HepG2 (cell line): ENCODE measurements at regions not wholly inside any gene's neighbourhood (a gene's known extent, or its start where the extent isn't known, plus 50 kb on each side); places are given as distances from the start of the nearest gene placed in this dataset.

ENCODE experiments used
- ATAC-seq: fragments of 200-7000 bp; cut with Tn5 transposase; 3 replicates; pipeline ENCODE4 v1.9.1; 2020; ENCODE audit warnings: mild to moderate bottlenecking, moderate library complexity
- BruUV-seq: library from RNA; stranded (reverse); fragments of 400-500 nt; replicated peaks from 2 replicates; lab custom pipeline; 2021; lab: Mats Ljungman, UMichigan
- CTCF ChIA-PET: fragments of 300-600 bp; formaldehyde crosslinking; extraction: SDS; loops from one replicate; lab custom pipeline; 2021; ENCODE audit warnings: low total read pairs, inconsistent platforms, low intra/inter-chr PET ratio; lab: Yijun Ruan, JAX
- POLR2A ChIA-PET: fragments of 350-600 bp; sonication (Branson Sonifier 250); formaldehyde crosslinking; loops from one replicate; lab custom pipeline; 2020; ENCODE audit warnings: antibody characterized with exemption, inconsistent platforms; lab: Yijun Ruan, JAX
- DNase-seq: peaks from one replicate; pipeline ENCODE4 v3.0.0-alpha.2; 2015; ENCODE audit warnings: low spot score
- FAIRE-seq: peaks from 3 replicates; lab custom pipeline; 2011; peaks lifted over from hg19 to GRCh38; lab: Jason Lieb, UNC
- H2AFZ ChIP-seq: one replicate; pipeline ENCODE4 v1.6.1; 2011; ENCODE audit warnings: low read length, inconsistent platforms
- H3K27ac ChIP-seq: fragments of 300-600 bp; 3 replicates; pipeline ENCODE4 v1.8.0; 2011; ENCODE audit warnings: mixed run types, mild to moderate bottlenecking, mixed read lengths, low read length, inconsistent platforms; ENCODE audit not compliant: insufficient read depth; ENCODE audit errors: extremely low read length
- H3K27me3 ChIP-seq, 2 experiments: fragments of 200-600 bp in 1 of 2; 2 replicates in 1 of 2; 3 replicates in 1 of 2; pipeline versions ENCODE4 v1.6.0 to v1.8.0; 2011; ENCODE audit warnings: low read length in 2 of 2, mild to moderate bottlenecking in 2 of 2, moderate library complexity in 2 of 2, inconsistent platforms in 1 of 2; ENCODE audit not compliant: insufficient read depth in 2 of 2, control insufficient read depth in 1 of 2
- H3K36me3 ChIP-seq, 2 experiments: fragments of 200-600 bp in 1 of 2; replicated peaks in 1 of 2; 2 replicates in 1 of 2; 3 replicates in 1 of 2; pipeline versions ENCODE4 v1.5.1 to v1.8.0; 2011; ENCODE audit warnings: low read length in 2 of 2, inconsistent platforms in 1 of 2; ENCODE audit not compliant: insufficient read depth in 2 of 2, control insufficient read depth in 1 of 2
- H3K4me1 ChIP-seq: 2 replicates; pipeline ENCODE4 v1.5.1; 2012; ENCODE audit warnings: low read length, inconsistent platforms; ENCODE audit not compliant: insufficient read depth
- H3K4me2 ChIP-seq: 2 replicates; pipeline ENCODE4 v1.6.0; 2011; ENCODE audit warnings: low read depth, low read length, inconsistent platforms
- H3K4me3 ChIP-seq, 3 experiments: fragments of 200-600 bp in 1 of 3; sonication (generic), shearing (Covaris generic) in 1 of 3; replicated peaks in 1 of 3; 2 replicates each; pipeline ENCODE4 v1.5.1; 2011 to 2016; ENCODE audit warnings: low read length in 3 of 3, inconsistent platforms in 2 of 3, low read depth in 2 of 3, mild to moderate bottlenecking in 2 of 3, control low read depth in 1 of 3, mixed read lengths in 1 of 3; ENCODE audit not compliant: insufficient read depth in 1 of 3
- H3K79me2 ChIP-seq: one replicate; pipeline ENCODE4 v1.6.1; 2011; ENCODE audit warnings: low read length, inconsistent platforms; ENCODE audit not compliant: insufficient read depth
- H3K9ac ChIP-seq: 2 replicates; pipeline ENCODE4 v1.6.0; 2011; ENCODE audit warnings: mild to moderate bottlenecking, low read depth, low read length, inconsistent platforms; ENCODE audit not compliant: insufficient read depth
- H3K9me3 ChIP-seq: 2 replicates; pipeline ENCODE4 v1.5.1; 2012; ENCODE audit warnings: mild to moderate bottlenecking, low read length
- H4K20me1 ChIP-seq: 2 replicates; pipeline ENCODE4 v1.6.0; 2011; ENCODE audit warnings: inconsistent platforms, mild to moderate bottlenecking, low read length, moderate library complexity; ENCODE audit not compliant: insufficient read depth
- DNMT3B ChIP-seq: conservative IDR thresholded peaks from 2 replicates; pipeline ENCODE4 v1.6.1; 2016; ENCODE audit warnings: missing biosample characterization, control low read depth
- GATA4 ChIP-seq: sonication (generic); IDR thresholded peaks from 2 replicates; pipeline ENCODE4 v1.6.1; 2016; ENCODE audit warnings: antibody characterized with exemption, low read depth, borderline replicate concordance
- KMT2A ChIP-seq: sonication (generic); formaldehyde crosslinking; IDR thresholded peaks from 2 replicates; pipeline ENCODE4 v1.4.0; 2020; ENCODE audit warnings: missing genetic modification reagents
- NAIF1 ChIP-seq: sonication (generic); formaldehyde crosslinking; IDR thresholded peaks from 2 replicates; pipeline ENCODE4 v1.5.0; 2020; ENCODE audit warnings: mild to moderate bottlenecking, missing genetic modification reagents, borderline replicate concordance
- NR2F6 ChIP-seq, 2 experiments: IDR thresholded peaks; 2 replicates each; pipeline ENCODE4 v1.6.1; 2016; ENCODE audit warnings: antibody characterized with exemption in 1 of 2, mild to moderate bottlenecking in 1 of 2
- PRDM4 ChIP-seq: sonication (generic); formaldehyde crosslinking; IDR thresholded peaks from 2 replicates; pipeline ENCODE4 v1.9.0; 2021; ENCODE audit warnings: missing genetic modification reagents, borderline replicate concordance
- RORA ChIP-seq: sonication (generic); formaldehyde crosslinking; IDR thresholded peaks from 2 replicates; pipeline ENCODE4 v1.5.0; 2020; ENCODE audit warnings: mild to moderate bottlenecking, missing genetic modification reagents, moderate library complexity
- SALL1 ChIP-seq: sonication (generic); formaldehyde crosslinking; IDR thresholded peaks from 2 replicates; pipeline ENCODE4 v1.8.0; 2022; ENCODE audit warnings: mild to moderate bottlenecking, missing genetic modification reagents
- SCMH1 ChIP-seq: sonication (generic); formaldehyde crosslinking; IDR thresholded peaks from 2 replicates; pipeline ENCODE4 v1.9.0; 2021; ENCODE audit warnings: missing genetic modification reagents, mild to moderate bottlenecking, borderline replicate concordance
- TIGD3 ChIP-seq: sonication (generic); formaldehyde crosslinking; IDR thresholded peaks from 2 replicates; pipeline ENCODE4 v1.5.1; 2020; ENCODE audit warnings: mild to moderate bottlenecking, missing genetic modification reagents, borderline replicate concordance
- ZBTB42 ChIP-seq: sonication (generic); formaldehyde crosslinking; IDR thresholded peaks from 2 replicates; pipeline ENCODE4 v1.5.0; 2020; ENCODE audit warnings: mild to moderate bottlenecking, missing genetic modification reagents
- ZFP36L1 ChIP-seq: sonication (generic); formaldehyde crosslinking; IDR thresholded peaks from 2 replicates; pipeline ENCODE4 v1.8.0; 2022; ENCODE audit warnings: mild to moderate bottlenecking, missing genetic modification reagents, moderate library complexity
- ZNF143 ChIP-seq: sonication (generic); formaldehyde crosslinking; IDR thresholded peaks from 2 replicates; pipeline ENCODE4 v1.4.0; 2020; ENCODE audit warnings: missing genetic modification reagents
- ZNF460 ChIP-seq: sonication (generic); formaldehyde crosslinking; IDR thresholded peaks from 2 replicates; pipeline ENCODE4 v1.5.1; 2020; ENCODE audit warnings: missing genetic modification reagents, mild to moderate bottlenecking, borderline replicate concordance
- ZSCAN29 ChIP-seq: sonication (generic); formaldehyde crosslinking; conservative IDR thresholded peaks from 2 replicates; pipeline ENCODE4 v1.4.0; 2020; ENCODE audit warnings: mild to moderate bottlenecking, missing genetic modification reagents
- WGBS: methylation state at CpG from one replicate; pipeline ENCODE4 v1.1.6; 2017; ENCODE audit warnings: low lambda C conversion rate; 5-methylcytosine and 5-hydroxymethylcytosine counted together
- in situ Hi-C: cut with HindIII; loops from 2 replicates; pipeline ENCODE4 v1.10.0; 2017; ENCODE audit warnings: low pct_unique_long_range_greater_than_20kb; ENCODE audit not compliant: extremely low pct_ligation_motif_present
- intact Hi-C: fragments of 100-400 bp; cut with micrococcal nuclease; formaldehyde crosslinking; loops from one replicate; pipeline ENCODE4 v1.10.0; 2022; ENCODE audit not compliant: unreplicated experiment

DNA sequence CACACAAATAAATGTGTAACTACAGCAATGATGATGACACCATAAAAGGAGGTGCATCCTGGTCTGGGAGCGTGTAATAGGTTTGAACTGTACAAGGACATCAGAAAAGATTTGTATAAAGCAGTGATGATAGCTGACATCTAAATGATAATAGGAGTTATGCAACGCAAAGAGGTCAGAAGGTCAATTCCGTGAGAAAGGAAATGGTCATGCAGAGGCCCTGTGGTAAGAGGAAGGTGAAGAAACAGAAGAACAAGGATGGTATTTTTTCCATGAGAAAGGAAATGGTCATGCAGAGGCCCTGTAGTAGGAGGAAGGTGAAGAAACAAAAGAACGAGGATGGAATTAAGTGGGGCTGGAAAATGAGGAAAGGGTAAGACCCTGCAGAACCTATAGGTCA is 106.7 kb upstream of the TMPO start:
- ChIA-PET POLR2A (no interaction called here), CTCF (no interaction called here)
- H3K4me3 ChIP-seq: no peak overlapping the region
- in situ Hi-C loops (no loop called here), intact Hi-C loops (no loop called here)
- BruUV-seq: no TSS peak
- no peaks in the 10 kb centered on the region for H4K20me1 ChIP-seq
- no peak overlapping the region for H2AFZ ChIP-seq
- FAIRE-seq (no peak), DNase-seq (no peak), ATAC-seq (no peak)
- TF ChIP-seq NAIF1 (CRISPR knock-in tag) (no peak), NR2F6 (IDR thresholded peaks at IDR 0.05) (peak; percentile 13; the same call in 1 of the 2 replicates), NR2F6 (CRISPR knock-in tag; IDR thresholded peaks at IDR 0.05) (no peak)
- H3K4me1 ChIP-seq: no peaks in the 10 kb centered on the region
- no peaks in the 10 kb centered on the region for H3K79me2 ChIP-seq
- WGBS: 3% methylated on average over 4 of the region's 4 CpGs
- H3K4me2 ChIP-seq: no peak overlapping the region
- H3K9me3 ChIP-seq: no peaks in the 10 kb centered on the region
- H3K9ac ChIP-seq: no peak overlapping the region
- H3K36me3 ChIP-seq: no peaks in the 10 kb centered on the region
- H3K27me3 ChIP-seq: no peaks in the 10 kb centered on the region
- no peak overlapping the region for H3K27ac ChIP-seq

DNA sequence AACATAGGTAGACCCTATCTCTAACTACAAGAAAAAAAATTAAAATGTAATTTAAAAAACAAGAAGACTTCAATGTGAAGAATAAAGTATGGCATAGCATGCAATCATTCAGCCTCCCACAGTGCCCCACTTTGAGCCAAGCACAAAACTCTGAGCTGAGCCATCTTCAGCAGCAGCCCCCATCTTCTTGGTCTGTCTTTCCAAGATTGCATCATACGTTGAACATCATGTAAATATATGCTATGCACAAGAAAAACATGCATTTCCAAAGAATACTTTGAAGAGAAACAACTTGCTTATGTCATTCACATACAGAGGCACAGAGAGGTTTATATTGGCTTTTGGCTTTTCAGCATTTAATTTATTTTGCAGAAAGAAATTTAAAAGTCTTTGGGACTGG is 105.8 kb upstream of the TMPO start:
- ATAC-seq (no peak), DNase-seq (no peak), FAIRE-seq (no peak)
- 0% methylated on average over 1 of the region's 1 CpG for WGBS
- no peaks in the 10 kb centered on the region for H3K36me3 ChIP-seq
- ChIA-PET CTCF (no interaction called here), POLR2A (no interaction called here)
- no peak overlapping the region for H3K27ac ChIP-seq
- no peaks in the 10 kb centered on the region for H3K9me3 ChIP-seq
- no peak overlapping the region for H3K4me2 ChIP-seq
- BruUV-seq: no TSS peak
- no peaks in the 10 kb centered on the region for H3K27me3 ChIP-seq
- H3K79me2 ChIP-seq: no peaks in the 10 kb centered on the region
- no peaks in the 10 kb centered on the region for H4K20me1 ChIP-seq
- in situ Hi-C loops: no loop called here
- no peak overlapping the region for H3K4me3 ChIP-seq
- H3K4me1 ChIP-seq: no peaks in the 10 kb centered on the region
- intact Hi-C loops: no loop called here
- H2AFZ ChIP-seq: no peak overlapping the region
- TF ChIP-seq DNMT3B (CRISPR knock-in tag) (no peak), TIGD3 (no peak), GATA4 (no peak), ZNF460 (no peak), PRDM4 (CRISPR knock-in tag) (no peak), ZNF143 (CRISPR knock-in tag) (no peak), RORA (CRISPR knock-in tag) (no peak), ZBTB42 (no peak), SALL1 (CRISPR knock-in tag) (no peak), SCMH1 (CRISPR knock-in tag) (no peak), ZSCAN29 (CRISPR knock-in tag) (no peak), KMT2A (no peak), ZFP36L1 (CRISPR knock-in tag) (no peak)
- TF ChIP-seq, all 625 proteins: peak for 0
- H3K9ac ChIP-seq: no peak overlapping the region
